ENCODE measurements at regions not wholly inside any gene's neighbourhood (a gene's known extent, or its start where the extent isn't known, plus 50 kb on each side); places are given as distances from the start of the nearest gene placed in this dataset.
"Not testable (repeated sequence)": the region's sequence is repeated elsewhere in the genome, so short reads cannot be mapped to it uniquely, and the experiment has no call there.

DNA sequence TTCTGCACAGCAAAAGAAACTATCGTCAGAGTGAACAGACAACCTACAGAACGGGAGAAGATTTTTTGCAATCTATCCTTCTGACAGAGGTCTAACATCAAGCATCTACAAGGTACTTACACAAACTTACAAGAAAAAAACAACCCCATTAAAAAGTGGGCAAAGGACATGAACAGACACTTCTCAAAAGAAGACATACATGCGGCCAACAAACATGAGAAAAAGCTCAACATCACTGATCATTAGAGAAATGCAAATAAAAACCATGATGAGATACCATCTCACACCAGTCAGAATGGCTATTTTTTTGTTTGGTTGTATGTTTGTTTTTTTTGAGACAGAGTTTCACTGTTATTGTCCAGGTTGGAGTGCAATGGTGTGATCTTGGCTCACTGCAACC, 131.5 kb upstream of the MED13 start:
- POLR2A ChIA-PET; H3K27me3 Mint-ChIP-seq; ATAC-seq (ENCODE audit: poor library complexity): not testable (repeated sequence)

DNA sequence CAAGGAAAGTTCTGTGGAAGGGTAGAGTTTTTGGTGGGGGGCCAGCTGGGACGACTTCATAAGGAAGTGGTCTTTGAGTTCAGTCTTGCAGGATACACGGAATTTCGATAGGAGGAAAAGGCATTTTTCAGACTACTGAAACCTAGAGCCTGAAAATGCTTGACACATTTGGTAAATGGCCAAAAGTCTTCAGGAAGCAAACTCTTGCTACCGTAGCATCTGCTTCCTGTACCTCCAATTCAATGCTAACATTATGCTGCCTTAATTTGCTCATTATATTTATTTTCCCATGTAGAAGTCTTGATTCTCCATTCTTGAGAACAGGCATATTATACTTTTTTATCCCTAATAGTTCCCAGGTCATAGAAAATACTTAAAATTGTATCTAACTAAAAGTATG, 129.3 kb upstream of the MED13 start:
- H3K4me3 Mint-ChIP-seq, result no peak overlapping the region
- H3K9me3 Mint-ChIP-seq, result no peaks in the 10 kb centered on the region
- TF ChIP-seq, protein P1, sequence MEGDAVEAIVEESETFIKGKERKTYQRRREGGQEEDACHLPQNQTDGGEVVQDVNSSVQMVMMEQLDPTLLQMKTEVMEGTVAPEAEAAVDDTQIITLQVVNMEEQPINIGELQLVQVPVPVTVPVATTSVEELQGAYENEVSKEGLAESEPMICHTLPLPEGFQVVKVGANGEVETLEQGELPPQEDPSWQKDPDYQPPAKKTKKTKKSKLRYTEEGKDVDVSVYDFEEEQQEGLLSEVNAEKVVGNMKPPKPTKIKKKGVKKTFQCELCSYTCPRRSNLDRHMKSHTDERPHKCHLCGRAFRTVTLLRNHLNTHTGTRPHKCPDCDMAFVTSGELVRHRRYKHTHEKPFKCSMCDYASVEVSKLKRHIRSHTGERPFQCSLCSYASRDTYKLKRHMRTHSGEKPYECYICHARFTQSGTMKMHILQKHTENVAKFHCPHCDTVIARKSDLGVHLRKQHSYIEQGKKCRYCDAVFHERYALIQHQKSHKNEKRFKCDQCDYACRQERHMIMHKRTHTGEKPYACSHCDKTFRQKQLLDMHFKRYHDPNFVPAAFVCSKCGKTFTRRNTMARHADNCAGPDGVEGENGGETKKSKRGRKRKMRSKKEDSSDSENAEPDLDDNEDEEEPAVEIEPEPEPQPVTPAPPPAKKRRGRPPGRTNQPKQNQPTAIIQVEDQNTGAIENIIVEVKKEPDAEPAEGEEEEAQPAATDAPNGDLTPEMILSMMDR (IDR thresholded peaks at IDR 0.05), result no peak
- peaks cover 5% of the 10 kb centered on the region for H3K27me3 Mint-ChIP-seq
- no peak overlapping the region for H3K4me3 ChIP-seq (ENCODE audit: low read length)
- H3K27ac Mint-ChIP-seq, result no peak overlapping the region
- POLR2A ChIA-PET, result no interaction called here
- H3K27ac ChIP-seq (ENCODE audit: low read depth in 1 of 2, low read length in 2 of 2), result no peak overlapping the region
- no peaks in the 10 kb centered on the region for H3K27me3 ChIP-seq (ENCODE audit: control insufficient read depth in 1 of 2, insufficient read depth in 2 of 2, low read length in 2 of 2)
- no peaks in the 10 kb centered on the region for H3K4me1 ChIP-seq (ENCODE audit: insufficient read depth, low read length)
- H3K9me3 ChIP-seq (ENCODE audit: control insufficient read depth in 1 of 2, insufficient read depth in 1 of 2, low read length in 2 of 2), result no peaks in the 10 kb centered on the region
- no peaks in the 10 kb centered on the region for H3K4me1 Mint-ChIP-seq (ENCODE audit: low read depth)
- intact Hi-C loops (cut with DNase I, micrococcal nuclease), result no loop called here
- ATAC-seq (ENCODE audit: poor library complexity), result no peak
- no peak for DNase-seq
- no peaks in the 10 kb centered on the region for H3K36me3 Mint-ChIP-seq (ENCODE audit: low read depth)
- H3K36me3 ChIP-seq (ENCODE audit: insufficient read depth, low read length), result no peaks in the 10 kb centered on the region
- CTCF ChIA-PET, result no interaction called here

More for the DNA sequence above, 131.5 kb upstream of the MED13 start:
- H3K27ac ChIP-seq (ENCODE audit: low read depth in 1 of 2, low read length in 2 of 2); CTCF ChIA-PET; H3K4me1 Mint-ChIP-seq (ENCODE audit: low read depth); H3K27me3 ChIP-seq (ENCODE audit: control insufficient read depth in 1 of 2, insufficient read depth in 2 of 2, low read length in 2 of 2); H3K9me3 Mint-ChIP-seq; H3K27ac Mint-ChIP-seq; H3K9me3 ChIP-seq (ENCODE audit: control insufficient read depth in 1 of 2, insufficient read depth in 1 of 2, low read length in 2 of 2); DNase-seq; H3K36me3 ChIP-seq (ENCODE audit: insufficient read depth, low read length); H3K4me1 ChIP-seq (ENCODE audit: insufficient read depth, low read length); H3K4me3 ChIP-seq (ENCODE audit: low read length); H3K36me3 Mint-ChIP-seq (ENCODE audit: low read depth); intact Hi-C loops (cut with DNase I, micrococcal nuclease); H3K4me3 Mint-ChIP-seq: not testable (repeated sequence)

DNA sequence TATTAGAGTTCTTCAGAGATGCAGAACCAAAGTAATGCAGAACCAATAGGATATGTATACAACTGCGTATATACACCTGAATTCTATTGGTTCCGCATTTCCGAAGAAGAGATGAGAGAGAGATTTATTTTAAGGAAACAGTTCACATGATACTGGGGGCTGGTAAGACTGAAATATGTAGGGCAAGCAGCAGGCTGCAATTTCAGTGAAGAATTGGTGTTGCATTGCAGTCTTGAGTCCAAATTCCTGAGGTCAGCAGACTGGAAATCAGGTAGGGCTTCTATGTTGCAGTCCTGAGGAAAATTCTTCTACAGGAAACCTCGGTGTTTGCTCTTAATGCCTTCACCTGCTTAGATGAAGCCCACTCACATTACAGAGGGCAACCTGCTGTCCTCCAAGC, 128.2 kb upstream of the MED13 start:
- Histone ChIP-seq H3K27ac (ENCODE audit: low read depth in 1 of 2, low read length in 2 of 2) (no peak overlapping the region), H3K27me3 (ENCODE audit: control insufficient read depth in 1 of 2, insufficient read depth in 2 of 2, low read length in 2 of 2) (no peaks in the 10 kb centered on the region), H3K9me3 (ENCODE audit: control insufficient read depth in 1 of 2, insufficient read depth in 1 of 2, low read length in 2 of 2) (no peaks in the 10 kb centered on the region), H3K36me3 (ENCODE audit: insufficient read depth, low read length) (no peaks in the 10 kb centered on the region), H3K4me1 (ENCODE audit: insufficient read depth, low read length) (no peaks in the 10 kb centered on the region), H3K4me3 (ENCODE audit: low read length) (no peak overlapping the region)
- Mint-ChIP-seq H3K4me1 (ENCODE audit: low read depth) (no peaks in the 10 kb centered on the region), H3K9me3 (no peaks in the 10 kb centered on the region), H3K4me3 (no peak overlapping the region), H3K27me3 (peaks cover 5% of the 10 kb centered on the region), H3K36me3 (ENCODE audit: low read depth) (no peaks in the 10 kb centered on the region), H3K27ac (no peak overlapping the region)
- intact Hi-C loops (cut with DNase I, micrococcal nuclease), result no loop called here
- DNase-seq (no peak), ATAC-seq (ENCODE audit: poor library complexity) (no peak)
- POLR2A ChIA-PET, result no interaction called here
- TF ChIP-seq, protein P1 (IDR thresholded peaks at IDR 0.05), result no peak
- CTCF ChIA-PET, result no interaction called here
